Heart left ventricle (tissue), 13 donors: ENCODE measurements at regions not wholly inside any gene's neighbourhood (a gene's known extent, or its start where the extent isn't known, plus 50 kb on each side); places are given as distances from the start of the nearest gene placed in this dataset.

Experiments
- CTCF ChIP-seq, 12 donors: fragments of 200-600 bp; sonication (generic) in 4 of 12; IDR thresholded peaks; one replicate each; pipeline versions ENCODE4 v1.5.0 to v1.8.0; 2018 to 2022; ENCODE audit warnings: antibody characterized with exemption in 12 of 12, mild to moderate bottlenecking in 5 of 12
- POLR2A ChIP-seq, 2 donors: fragments of 450-650 bp; IDR thresholded peaks; one replicate each; pipeline ENCODE4 v1.6.1; 2017; ENCODE audit warnings: antibody characterized with exemption in 2 of 2, mild to moderate bottlenecking in 2 of 2, moderate library complexity in 2 of 2
- donor health status: ischemic (EF 13 %, LVEDD 7.1; RV severe dilation, severe dysfunction).
- donor health status: DM: no; HTN: yes; CAD: no.
- donor health status: DM: no; HTN: no; CAD: no.
- donor health status: ischemic (EF 25% LVEDD 6.9; RV normal size, moderate dysfunction).
- donor health status: ischemic (EF 25% LVEDD 5.7; RV mildly dilated, moderate dysfunction).
- donor health status: ischemic (EF 35%, LVEDD 5.7; RV mildly dilated, moderate dysfunction).
- donor health status: nonischemic (EF 11% LVEDD 7.7; RV severe dilation, severe dysfunction).
- donor health status: DM: yes; HTN: yes; CAD: no.
- donor health status: PGD.
- donor health status: ischemic (EF 29% LVEDD 5.4; RV normal size, mild dysfunction).
- donor health status: nonischemic (EF 23%, LVEDD 6.1; RV moderate dilation, normal function).

GRCh38 chr10:64196638-64197315, 675.6 kb downstream of the REEP3 start:
- TF ChIP-seq POLR2A (IDR thresholded peaks at IDR 0.05): no peak
- no peak for TF ChIP-seq CTCF (IDR thresholded peaks at IDR 0.05)
